ENCODE measurements at regions not wholly inside any gene's neighbourhood (a gene's known extent, or its start where the extent isn't known, plus 50 kb on each side); places are given as distances from the start of the nearest gene placed in this dataset.
"Not testable (repeated sequence)": the region's sequence is repeated elsewhere in the genome, so short reads cannot be mapped to it uniquely, and the experiment has no call there.

- FAIRE-seq, result no peak
- TF ChIP-seq PAX5 (IDR thresholded peaks at IDR 0.05; ENCODE audit: insufficient read depth, low read length, severe bottlenecking) (no peak), POU2F2 (IDR thresholded peaks at IDR 0.05; ENCODE audit: low read depth, low read length) (no peak), TAF1 (IDR thresholded peaks at IDR 0.05; ENCODE audit: low read depth, low read length) (no peak), POLR2A (IDR thresholded peaks at IDR 0.05; ENCODE audit: low read depth, low read length) (no peak), POLR2AphosphoS5 (IDR thresholded peaks at IDR 0.05; ENCODE audit: low read depth, low read length) (no peak)
- DNase-seq (ENCODE audit: insufficient read length, low spot score), result no peak
Observed at GRCh38 chr5:98231089-98231488, 542.4 kb upstream of the RGMB start.

GRCh38 chr5:98237794-98238193, 535.7 kb upstream of the RGMB start:
- DNase-seq (ENCODE audit: insufficient read length, low spot score); FAIRE-seq: not testable (repeated sequence)

- FAIRE-seq (no peak), DNase-seq (ENCODE audit: insufficient read length, low spot score) (no peak)
- TF ChIP-seq SPI1 (IDR thresholded peaks at IDR 0.05; ENCODE audit: low read depth, low read length) (no peak), POLR2AphosphoS5 (IDR thresholded peaks at IDR 0.05; ENCODE audit: low read depth, low read length) (no peak), TAF1 (IDR thresholded peaks at IDR 0.05; ENCODE audit: low read depth, low read length) (no peak), POLR2A (IDR thresholded peaks at IDR 0.05; ENCODE audit: low read depth, low read length) (no peak), PAX5 (IDR thresholded peaks at IDR 0.05; ENCODE audit: insufficient read depth, low read length, severe bottlenecking) (no peak), POU2F2 (IDR thresholded peaks at IDR 0.05; ENCODE audit: low read depth, low read length) (no peak)
Observed at GRCh38 chr5:98243972-98244371, 529.5 kb upstream of the RGMB start.

- no peak for FAIRE-seq
- TF ChIP-seq POLR2A (IDR thresholded peaks at IDR 0.05; ENCODE audit: low read depth, low read length), result no peak
- TF ChIP-seq POU2F2 (IDR thresholded peaks at IDR 0.05; ENCODE audit: low read depth, low read length), result no peak
- TF ChIP-seq PAX5 (IDR thresholded peaks at IDR 0.05; ENCODE audit: insufficient read depth, low read length, severe bottlenecking), result no peak
- TF ChIP-seq POLR2AphosphoS5 (IDR thresholded peaks at IDR 0.05; ENCODE audit: low read depth, low read length), result no peak
- TF ChIP-seq SPI1 (IDR thresholded peaks at IDR 0.05; ENCODE audit: low read depth, low read length), result no peak
- no peak for TF ChIP-seq TAF1 (IDR thresholded peaks at IDR 0.05; ENCODE audit: low read depth, low read length)
- no peak for DNase-seq (ENCODE audit: insufficient read length, low spot score)
Observed at GRCh38 chr5:98248949-98249348, 524.5 kb upstream of the RGMB start.

- DNase-seq (ENCODE audit: insufficient read length, low spot score) (no peak), FAIRE-seq (no peak)
- TF ChIP-seq SPI1 (IDR thresholded peaks at IDR 0.05; ENCODE audit: low read depth, low read length) (no peak), POLR2A (IDR thresholded peaks at IDR 0.05; ENCODE audit: low read depth, low read length) (no peak), TAF1 (IDR thresholded peaks at IDR 0.05; ENCODE audit: low read depth, low read length) (no peak)
Observed at GRCh38 chr5:98258939-98259338, 514.5 kb upstream of the RGMB start.

- FAIRE-seq, result no peak
Observed at GRCh38 chr5:98259595-98259994, 513.9 kb upstream of the RGMB start.

GRCh38 chr5:98263084-98263483, 510.4 kb upstream of the RGMB start:
- TF ChIP-seq POLR2AphosphoS5 (IDR thresholded peaks at IDR 0.05; ENCODE audit: low read depth, low read length) (no peak), PAX5 (IDR thresholded peaks at IDR 0.05; ENCODE audit: insufficient read depth, low read length, severe bottlenecking) (no peak), POU2F2 (IDR thresholded peaks at IDR 0.05; ENCODE audit: low read depth, low read length) (no peak), POLR2A (IDR thresholded peaks at IDR 0.05; ENCODE audit: low read depth, low read length) (no peak), SPI1 (IDR thresholded peaks at IDR 0.05; ENCODE audit: low read depth, low read length) (no peak), TAF1 (IDR thresholded peaks at IDR 0.05; ENCODE audit: low read depth, low read length) (no peak)
- no peak for FAIRE-seq
- DNase-seq (ENCODE audit: insufficient read length, low spot score), result no peak

More at GRCh38 chr5:98259595-98259994, 513.9 kb upstream of the RGMB start:
- no peak for TF ChIP-seq POLR2A (IDR thresholded peaks at IDR 0.05; ENCODE audit: low read depth, low read length)
- TF ChIP-seq SPI1 (IDR thresholded peaks at IDR 0.05; ENCODE audit: low read depth, low read length), result no peak
- TF ChIP-seq PAX5 (IDR thresholded peaks at IDR 0.05; ENCODE audit: insufficient read depth, low read length, severe bottlenecking), result no peak
- no peak for TF ChIP-seq TAF1 (IDR thresholded peaks at IDR 0.05; ENCODE audit: low read depth, low read length)
- no peak for TF ChIP-seq POLR2AphosphoS5 (IDR thresholded peaks at IDR 0.05; ENCODE audit: low read depth, low read length)
- no peak for TF ChIP-seq POU2F2 (IDR thresholded peaks at IDR 0.05; ENCODE audit: low read depth, low read length)
- no peak for DNase-seq (ENCODE audit: insufficient read length, low spot score)

- no peak for DNase-seq (ENCODE audit: insufficient read length, low spot score)
- FAIRE-seq, result no peak
- no peak for TF ChIP-seq POLR2AphosphoS5 (IDR thresholded peaks at IDR 0.05; ENCODE audit: low read depth, low read length)
Observed at GRCh38 chr5:98268162-98268860, 505.2 kb upstream of the RGMB start.

GRCh38 chr5:98275980-98276379, 497.5 kb upstream of the RGMB start:
- TF ChIP-seq TAF1 (IDR thresholded peaks at IDR 0.05; ENCODE audit: low read depth, low read length), result no peak
- TF ChIP-seq PAX5 (IDR thresholded peaks at IDR 0.05; ENCODE audit: insufficient read depth, low read length, severe bottlenecking), result no peak
- no peak for TF ChIP-seq POLR2AphosphoS5 (IDR thresholded peaks at IDR 0.05; ENCODE audit: low read depth, low read length)
- TF ChIP-seq SPI1 (IDR thresholded peaks at IDR 0.05; ENCODE audit: low read depth, low read length), result no peak
- no peak for FAIRE-seq

GRCh38 chr5:98282521-98282920, 490.9 kb upstream of the RGMB start:
- TF ChIP-seq POU2F2 (IDR thresholded peaks at IDR 0.05; ENCODE audit: low read depth, low read length), result no peak
- no peak for TF ChIP-seq SPI1 (IDR thresholded peaks at IDR 0.05; ENCODE audit: low read depth, low read length)
- TF ChIP-seq POLR2A (IDR thresholded peaks at IDR 0.05; ENCODE audit: low read depth, low read length), result no peak
- TF ChIP-seq POLR2AphosphoS5 (IDR thresholded peaks at IDR 0.05; ENCODE audit: low read depth, low read length), result no peak
- TF ChIP-seq TAF1 (IDR thresholded peaks at IDR 0.05; ENCODE audit: low read depth, low read length), result no peak
- no peak for FAIRE-seq
- DNase-seq (ENCODE audit: insufficient read length, low spot score), result no peak

More at GRCh38 chr5:98275980-98276379, 497.5 kb upstream of the RGMB start:
- DNase-seq (ENCODE audit: insufficient read length, low spot score), result no peak

GRCh38 chr5:98292496-98292895, 481.0 kb upstream of the RGMB start:
- FAIRE-seq (no peak), DNase-seq (ENCODE audit: insufficient read length, low spot score) (no peak)
- TF ChIP-seq SPI1 (IDR thresholded peaks at IDR 0.05; ENCODE audit: low read depth, low read length) (no peak), PAX5 (IDR thresholded peaks at IDR 0.05; ENCODE audit: insufficient read depth, low read length, severe bottlenecking) (no peak), POLR2A (IDR thresholded peaks at IDR 0.05; ENCODE audit: low read depth, low read length) (no peak), POLR2AphosphoS5 (IDR thresholded peaks at IDR 0.05; ENCODE audit: low read depth, low read length) (no peak), POU2F2 (IDR thresholded peaks at IDR 0.05; ENCODE audit: low read depth, low read length) (no peak), TAF1 (IDR thresholded peaks at IDR 0.05; ENCODE audit: low read depth, low read length) (no peak)
